GM23338 (cell line): ENCODE measurements at regions not wholly inside any gene's neighbourhood (a gene's known extent, or its start where the extent isn't known, plus 50 kb on each side); places are given as distances from the start of the nearest gene placed in this dataset.

Experiments used
- ATAC-seq: fragments of 200-7000 bp; cut with Tn5 transposase; 3 replicates; pipeline ENCODE4 v1.9.1; 2020
- DNase-seq: peaks from one replicate; pipeline ENCODE4 v3.0.0-alpha.2; 2015; ENCODE audit warnings: low spot score
- H2AFZ ChIP-seq: fragments of 200-600 bp; sonication (generic); 2 replicates; pipeline ENCODE4 v1.8.0; 2016; ENCODE audit warnings: antibody characterized with exemption, mild to moderate bottlenecking, moderate library complexity
- H3F3A ChIP-seq: fragments of 200-600 bp; sonication (generic); replicated peaks from 2 replicates; pipeline ENCODE4 v1.8.0; 2017; ENCODE audit warnings: antibody characterized with exemption, mixed run types, low read depth
- H3K27ac ChIP-seq: fragments of 200-600 bp; sonication (generic); 2 replicates; pipeline ENCODE4 v1.6.1; 2016; ENCODE audit warnings: low read depth
- H3K27me3 ChIP-seq: fragments of 200-600 bp; sonication (generic); 2 replicates; pipeline ENCODE4 v1.8.0; 2016; ENCODE audit warnings: mild to moderate bottlenecking, mixed run types, moderate library complexity; ENCODE audit not compliant: insufficient read depth
- H3K36me3 ChIP-seq: fragments of 200-600 bp; sonication (generic); 2 replicates; pipeline ENCODE4 v1.8.0; 2016; ENCODE audit warnings: mild to moderate bottlenecking; ENCODE audit not compliant: insufficient read depth
- H3K4me1 ChIP-seq: fragments of 200-600 bp; sonication (generic); 2 replicates; pipeline ENCODE4 v1.8.0; 2016; ENCODE audit warnings: mild to moderate bottlenecking, moderate library complexity; ENCODE audit not compliant: insufficient read depth
- H3K4me2 ChIP-seq: fragments of 200-600 bp; sonication (generic); 2 replicates; pipeline ENCODE4 v1.7.1; 2017; ENCODE audit warnings: mixed run types
- H3K4me3 ChIP-seq: fragments of 200-600 bp; sonication (generic); 2 replicates; pipeline ENCODE4 v1.6.1; 2016; ENCODE audit warnings: mixed run types
- H3K79me2 ChIP-seq: fragments of 200-600 bp; sonication (generic); replicated peaks from 2 replicates; pipeline ENCODE4 v1.8.0; 2017; ENCODE audit warnings: mild to moderate bottlenecking; ENCODE audit not compliant: insufficient read depth
- H3K9me2 ChIP-seq: fragments of 200-600 bp; sonication (generic); 2 replicates; pipeline ENCODE4 v1.8.0; 2017; ENCODE audit not compliant: insufficient read depth
- H4K20me1 ChIP-seq: fragments of 200-600 bp; sonication (generic); replicated peaks from 2 replicates; pipeline ENCODE4 v1.8.0; 2017; ENCODE audit warnings: mild to moderate bottlenecking; ENCODE audit not compliant: insufficient read depth
- H3K27ac Mint-ChIP-seq: 2 replicates; pipeline ENCODE4 v1.8.0; 2020; ENCODE audit warnings: inconsistent platforms, mild to moderate bottlenecking, moderate library complexity, mixed read lengths
- H3K27me3 Mint-ChIP-seq: 3 replicates; pipeline ENCODE4 v1.8.0; 2022; ENCODE audit warnings: low read depth, mild to moderate bottlenecking, moderate library complexity, mixed read lengths, inconsistent platforms; ENCODE audit not compliant: insufficient read depth, poor library complexity
- H3K36me3 Mint-ChIP-seq: 3 replicates; pipeline ENCODE4 v1.8.0; 2021; ENCODE audit warnings: low read depth, mild to moderate bottlenecking, inconsistent platforms, moderate library complexity, mixed read lengths
- H3K4me1 Mint-ChIP-seq: 3 replicates; pipeline ENCODE4 v1.8.0; 2020; ENCODE audit warnings: mild to moderate bottlenecking, inconsistent platforms, mixed read lengths
- H3K4me3 Mint-ChIP-seq: 3 replicates; pipeline ENCODE4 v1.8.0; 2021; ENCODE audit warnings: moderate library complexity, mild to moderate bottlenecking, inconsistent platforms, mixed read lengths
- H3K9me3 Mint-ChIP-seq: 3 replicates; pipeline ENCODE4 v1.8.0; 2020; ENCODE audit warnings: moderate library complexity, mild to moderate bottlenecking, inconsistent platforms, mixed read lengths
- CTCF ChIP-seq, 2 experiments: fragments of 200-600 bp in 1 of 2; sonication (generic) in 1 of 2; conservative IDR thresholded peaks; 2 replicates each; pipeline versions ENCODE4 v1.5.1 to v1.6.1; 2016 to 2017; ENCODE audit warnings: antibody characterized with exemption in 2 of 2, low read depth in 2 of 2, mild to moderate bottlenecking in 2 of 2, moderate library complexity in 1 of 2
- EZH2phosphoT487 ChIP-seq: fragments of 200-600 bp; sonication (generic); IDR thresholded peaks from one replicate; pipeline ENCODE4 v1.8.1; 2018; ENCODE audit warnings: antibody characterized with exemption; ENCODE audit not compliant: unreplicated experiment
- JUNB ChIP-seq: IDR thresholded peaks from one replicate; pipeline ENCODE4 v1.6.1; 2016; ENCODE audit warnings: antibody characterized with exemption; ENCODE audit not compliant: unreplicated experiment
- NANOG ChIP-seq: IDR thresholded peaks from 2 replicates; pipeline ENCODE4 v1.6.1; 2016; ENCODE audit warnings: antibody characterized with exemption, borderline replicate concordance
- REST ChIP-seq: IDR thresholded peaks from one replicate; pipeline ENCODE4 v1.6.1; 2018; ENCODE audit warnings: antibody characterized with exemption; ENCODE audit not compliant: unreplicated experiment
- STAT1 ChIP-seq: IDR thresholded peaks from one replicate; pipeline ENCODE4 v1.6.1; 2016; ENCODE audit warnings: antibody characterized with exemption; ENCODE audit not compliant: unreplicated experiment
- ZNF462 ChIP-seq: fragments of 250-450 bp; sonication (Bioruptor Pico); IDR thresholded peaks from 2 replicates; pipeline ENCODE4 v1.5.0; 2020; ENCODE audit warnings: mild to moderate bottlenecking, moderate library complexity

GRCh38 chr6:19999319-20000191 lies 162.4 kb downstream of the ID4 start:
- Histone ChIP-seq H2AFZ (peak overlapping the region; percentile 87), H3K79me2 (no peaks in the 10 kb centered on the region), H3K36me3 (no peaks in the 10 kb centered on the region), H3K27me3 (no peaks in the 10 kb centered on the region), H3K9me2 (peaks cover 12% of the 10 kb centered on the region; the same call in 1 of the 2 replicates), H3K4me2 (no peak overlapping the region), H4K20me1 (no peaks in the 10 kb centered on the region), H3K4me3 (no peak overlapping the region), H3K4me1 (no peaks in the 10 kb centered on the region; the same call in 1 of the 2 replicates), H3F3A (no peaks in the 10 kb centered on the region), H3K27ac (no peak overlapping the region)
- Mint-ChIP-seq H3K27ac (no peak overlapping the region), H3K9me3 (peaks cover 3% of the 10 kb centered on the region; the same call in 1 of the 3 replicates), H3K27me3 (no peaks in the 10 kb centered on the region), H3K4me1 (peaks cover 10% of the 10 kb centered on the region), H3K4me3 (no peak overlapping the region), H3K36me3 (no peaks in the 10 kb centered on the region)
- DNase-seq (no peak), ATAC-seq (no peak)
- TF ChIP-seq NANOG, result no peak
- no peak for TF ChIP-seq CTCF (conservative IDR thresholded peaks at IDR 0.05; ENCODE audit: low read depth in 2 of 2)
- TF ChIP-seq REST, result no peak
- TF ChIP-seq JUNB, result no peak
- TF ChIP-seq STAT1, result no peak
- no peak for TF ChIP-seq EZH2phosphoT487
- no peak for TF ChIP-seq ZNF462
